CD14-positive monocyte (primary cell): ENCODE measurements at regions not wholly inside any gene's neighbourhood (a gene's known extent, or its start where the extent isn't known, plus 50 kb on each side); places are given as distances from the start of the nearest gene placed in this dataset.

Source experiments
- DNase-seq, 3 donors: peaks; one replicate each; pipeline ENCODE4 v3.0.0-alpha.2; 2011 to 2022
- H2AFZ ChIP-seq: 2 replicates; pipeline ENCODE4 v1.6.0; 2012; ENCODE audit warnings: mild to moderate bottlenecking, low read depth, low read length, inconsistent platforms; ENCODE audit not compliant: insufficient read depth, poor library complexity, severe bottlenecking
- H3K27ac ChIP-seq, 2 donors: 1 replicate in 1 of 2; 2 replicates in 1 of 2; pipeline ENCODE4 v1.5.1; 2012 to 2013; ENCODE audit warnings: low read length in 2 of 2, control low read depth in 1 of 2, inconsistent platforms in 1 of 2, low read depth in 1 of 2, mild to moderate bottlenecking in 1 of 2
- H3K27me3 ChIP-seq, 2 donors: one replicate each; pipeline versions ENCODE4 v1.6.0 to v1.6.1; 2011 to 2013; ENCODE audit warnings: low read length in 2 of 2; ENCODE audit not compliant: control insufficient read depth in 2 of 2, insufficient read depth in 2 of 2
- H3K36me3 ChIP-seq, 2 donors: replicated peaks in 1 of 2; 1 replicate in 1 of 2; 2 replicates in 1 of 2; pipeline versions ENCODE4 v1.5.1 to v1.6.1; 2012 to 2013; ENCODE audit warnings: low read length in 2 of 2, control low read depth in 1 of 2, inconsistent platforms in 1 of 2, mild to moderate bottlenecking in 1 of 2; ENCODE audit not compliant: insufficient read depth in 2 of 2, control insufficient read depth in 1 of 2
- H3K4me1 ChIP-seq, 2 donors: 1 replicate in 1 of 2; 2 replicates in 1 of 2; pipeline versions ENCODE4 v1.5.1 to v1.6.1; 2012 to 2013; ENCODE audit warnings: low read length in 2 of 2, control low read depth in 1 of 2, inconsistent platforms in 1 of 2, mild to moderate bottlenecking in 1 of 2, moderate library complexity in 1 of 2; ENCODE audit not compliant: insufficient read depth in 2 of 2, control insufficient read depth in 1 of 2
- H3K4me2 ChIP-seq: replicated peaks from 2 replicates; pipeline ENCODE3; 2012; ENCODE audit warnings: low read length, moderate library complexity, mild to moderate bottlenecking; ENCODE audit not compliant: poor library complexity, severe bottlenecking; ENCODE audit errors: extremely low read depth
- H3K4me3 ChIP-seq, 3 experiments: fragments of 200-600 bp in 1 of 3; sonication (generic) in 1 of 3; replicated peaks in 1 of 3; 1 replicate in 2 of 3; 2 replicates in 1 of 3; pipeline ENCODE4 v1.5.1; 2011 to 2013; ENCODE audit warnings: low read length in 3 of 3, mild to moderate bottlenecking in 3 of 3, control low read depth in 2 of 3, low read depth in 2 of 3, inconsistent platforms in 1 of 3, moderate library complexity in 1 of 3
- H3K79me2 ChIP-seq: 2 replicates; pipeline ENCODE4 v1.6.0; 2012; ENCODE audit warnings: mild to moderate bottlenecking, control low read depth, inconsistent platforms, low read length, moderate library complexity; ENCODE audit not compliant: insufficient read depth
- H3K9ac ChIP-seq: 2 replicates; pipeline ENCODE4 v1.6.0; 2017; ENCODE audit warnings: low read length, mild to moderate bottlenecking; ENCODE audit not compliant: insufficient read depth, poor library complexity, severe bottlenecking
- H3K9me3 ChIP-seq, 2 donors: replicated peaks in 1 of 2; 1 replicate in 1 of 2; 2 replicates in 1 of 2; pipeline versions ENCODE4 v1.5.1 to v1.6.1; 2012 to 2013; ENCODE audit warnings: low read length in 2 of 2, control low read depth in 1 of 2; ENCODE audit not compliant: control insufficient read depth in 1 of 2, insufficient read depth in 1 of 2
- H4K20me1 ChIP-seq: 2 replicates; pipeline ENCODE4 v1.6.0; 2012; ENCODE audit warnings: mild to moderate bottlenecking, low read length, control low read depth, moderate library complexity; ENCODE audit not compliant: insufficient read depth
- H3K27ac Mint-ChIP-seq, 7 donors: one replicate each; pipeline ENCODE4 v1.8.0; 2020; ENCODE audit warnings: mild to moderate bottlenecking in 7 of 7, mixed read lengths in 7 of 7, moderate library complexity in 6 of 7, inconsistent platforms in 2 of 7
- H3K27me3 Mint-ChIP-seq, 3 donors: one replicate each; pipeline ENCODE4 v1.8.0; 2021 to 2022; ENCODE audit warnings: low read depth in 3 of 3, mild to moderate bottlenecking in 3 of 3, mixed read lengths in 3 of 3, moderate library complexity in 3 of 3, inconsistent platforms in 1 of 3
- H3K36me3 Mint-ChIP-seq, 2 donors: one replicate each; pipeline ENCODE4 v1.8.0; 2020; ENCODE audit warnings: mixed read lengths in 2 of 2, inconsistent platforms in 1 of 2, mild to moderate bottlenecking in 1 of 2
- H3K4me1 Mint-ChIP-seq: one replicate; pipeline ENCODE4 v1.8.0; 2020; ENCODE audit warnings: mild to moderate bottlenecking, mixed read lengths
- H3K4me3 Mint-ChIP-seq, 2 donors: one replicate each; pipeline ENCODE4 v1.8.0; 2020; ENCODE audit warnings: mild to moderate bottlenecking in 2 of 2, mixed read lengths in 2 of 2, moderate library complexity in 1 of 2
- H3K9me3 Mint-ChIP-seq, 7 donors: one replicate each; pipeline ENCODE4 v1.8.0; 2020 to 2022; ENCODE audit warnings: mixed read lengths in 7 of 7, mild to moderate bottlenecking in 6 of 7, moderate library complexity in 6 of 7, inconsistent platforms in 2 of 7
- CTCF ChIP-seq: fragments of 200-600 bp; IDR thresholded peaks from one replicate; pipeline ENCODE4 v1.8.0; 2022; ENCODE audit warnings: antibody characterized with exemption, mild to moderate bottlenecking
- WGBS: methylation state at CpG from one replicate; pipeline ENCODE4 v1.1.5; 2013; ENCODE audit warnings: missing lambda C conversion rate; ENCODE audit not compliant: insufficient coverage; 5-methylcytosine and 5-hydroxymethylcytosine counted together
- intact Hi-C, 2 donors: fragments of 100-400 bp; cut with micrococcal nuclease; formaldehyde crosslinking; loops; one replicate each; pipeline versions ENCODE4 v1.15.0 to v1.15.1; 2023

- WGBS: under 1% methylated on average over 72 of the region's 77 CpGs
- Histone ChIP-seq H2AFZ (peak overlapping the region; percentile 63), H3K4me2 (peak overlapping the region; percentile 79), H3K9ac (peak overlapping the region; percentile 89), H3K4me1 (peaks cover 8 to 14% of the 10 kb centered on the region in 2 donors), H3K27me3 (peaks cover 21 to 41% of the 10 kb centered on the region in 2 donors), H4K20me1 (no peaks in the 10 kb centered on the region), H3K27ac (peak overlapping the region in 1 of 2 donors; percentile 76), H3K9me3 (no peaks in the 10 kb centered on the region), H3K79me2 (no peaks in the 10 kb centered on the region), H3K36me3 (no peaks in the 10 kb centered on the region), H3K4me3 (peak overlapping the region; percentile 52 to 80 (median 68))
- DNase-seq: peak; percentile 44 to 50 (median 48)
- peak overlapping the region in 6 of 7 donors; percentile 79 to 92 (median 90) for H3K27ac Mint-ChIP-seq
- peaks cover 8 to 9% of the 10 kb centered on the region in 2 donors for H3K36me3 Mint-ChIP-seq
- peaks cover 31 to 43% (median 37%) of the 10 kb centered on the region in 3 donors for H3K27me3 Mint-ChIP-seq
- peaks cover 18% of the 10 kb centered on the region for H3K4me1 Mint-ChIP-seq
- intact Hi-C loops: loop anchor here (2.0 to 5.0 kb wide), 2 partner anchors 34 to 57 kb away; partner anchors contain the start of gene PCGF5 (in 1 of the 2)
- peak overlapping the region; percentile 87 to 89 for H3K4me3 Mint-ChIP-seq
- peaks cover 0 to 9% (median 4%) of the 10 kb centered on the region in 7 donors for H3K9me3 Mint-ChIP-seq
- no peak for TF ChIP-seq CTCF
Measured at GRCh38 chr10:91163269-91163868, 57.1 kb upstream of the PCGF5 start.

- Histone ChIP-seq H3K9ac (peak overlapping the region; percentile 89), H3K4me1 (peaks cover 8 to 14% of the 10 kb centered on the region in 2 donors), H4K20me1 (no peaks in the 10 kb centered on the region), H3K9me3 (no peaks in the 10 kb centered on the region), H3K4me3 (peak overlapping the region; percentile 52 to 80 (median 68)), H3K27ac (peak overlapping the region in 1 of 2 donors; percentile 76), H2AFZ (peak overlapping the region; percentile 63), H3K27me3 (peaks cover 21 to 41% of the 10 kb centered on the region in 2 donors), H3K4me2 (peak overlapping the region; percentile 79), H3K79me2 (no peaks in the 10 kb centered on the region), H3K36me3 (no peaks in the 10 kb centered on the region)
- peak; percentile 85 to 92 (median 92) for DNase-seq
- peaks cover 33 to 41% (median 37%) of the 10 kb centered on the region in 3 donors for H3K27me3 Mint-ChIP-seq
- peak overlapping the region in 6 of 7 donors; percentile 79 to 92 (median 88) for H3K27ac Mint-ChIP-seq
- H3K4me3 Mint-ChIP-seq: peak overlapping the region; percentile 87 to 89
- intact Hi-C loops: loop anchor here (2.0 to 5.0 kb wide), 2 partner anchors 33 to 57 kb away; partner anchors contain the start of gene PCGF5 (in 2 of the 2)
- H3K36me3 Mint-ChIP-seq: peaks cover 8 to 9% of the 10 kb centered on the region in 2 donors
- TF ChIP-seq CTCF: no peak
- 7% methylated on average over 23 of the region's 38 CpGs for WGBS
- peaks cover 0 to 9% (median 4%) of the 10 kb centered on the region in 7 donors for H3K9me3 Mint-ChIP-seq
- H3K4me1 Mint-ChIP-seq: peaks cover 16% of the 10 kb centered on the region
Measured at GRCh38 chr10:91163869-91164474, 56.5 kb upstream of the PCGF5 start.
